Ishikawa (cell line): ENCODE measurements at regions not wholly inside any gene's neighbourhood (a gene's known extent, or its start where the extent isn't known, plus 50 kb on each side); places are given as distances from the start of the nearest gene placed in this dataset.

Experiments used
- EP300 ChIP-seq: IDR thresholded peaks from 2 replicates; pipeline ENCODE4 v1.6.1; 2012; ENCODE audit warnings: borderline replicate concordance
- YY1 ChIP-seq: IDR thresholded peaks from 2 replicates; pipeline ENCODE4 v1.6.1; 2012; ENCODE audit warnings: low read depth
- TF ChIP-seq, protein P1 (sequence below): IDR thresholded peaks from 2 replicates; pipeline ENCODE4 v1.6.1; 2012; ENCODE audit warnings: low read depth, mild to moderate bottlenecking

DNA sequence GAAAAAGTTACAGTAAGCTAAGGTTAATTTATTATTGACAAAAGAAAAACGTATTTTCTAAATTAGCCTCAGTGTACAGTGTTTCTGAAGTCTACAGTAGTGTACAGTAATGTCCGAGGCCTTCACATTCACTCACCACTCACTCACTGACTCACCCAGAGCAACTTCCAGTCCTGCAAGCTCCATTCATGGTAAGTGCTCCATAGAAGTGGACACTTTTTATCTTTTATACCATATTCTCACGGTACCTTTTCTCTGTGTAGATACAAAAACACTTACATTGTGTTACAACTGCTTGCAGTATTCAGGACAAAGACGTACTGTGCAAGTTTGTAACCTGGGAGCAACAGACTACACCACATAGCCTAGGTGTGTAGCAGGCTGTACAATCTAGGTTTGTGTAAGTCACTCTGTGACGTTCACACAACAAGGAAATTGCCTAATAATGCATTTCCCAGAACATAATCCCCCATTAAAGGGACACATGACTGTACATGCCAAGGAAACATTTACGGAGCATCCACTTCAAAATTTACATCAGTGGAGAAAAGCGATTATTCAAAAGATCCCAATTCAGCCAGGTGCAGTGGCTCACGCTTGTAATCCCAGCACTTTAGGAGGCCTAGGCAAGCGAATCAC lies 133.4 kb downstream of the BANF2 start:
- TF ChIP-seq EP300: no peak
- TF ChIP-seq, protein P1, sequence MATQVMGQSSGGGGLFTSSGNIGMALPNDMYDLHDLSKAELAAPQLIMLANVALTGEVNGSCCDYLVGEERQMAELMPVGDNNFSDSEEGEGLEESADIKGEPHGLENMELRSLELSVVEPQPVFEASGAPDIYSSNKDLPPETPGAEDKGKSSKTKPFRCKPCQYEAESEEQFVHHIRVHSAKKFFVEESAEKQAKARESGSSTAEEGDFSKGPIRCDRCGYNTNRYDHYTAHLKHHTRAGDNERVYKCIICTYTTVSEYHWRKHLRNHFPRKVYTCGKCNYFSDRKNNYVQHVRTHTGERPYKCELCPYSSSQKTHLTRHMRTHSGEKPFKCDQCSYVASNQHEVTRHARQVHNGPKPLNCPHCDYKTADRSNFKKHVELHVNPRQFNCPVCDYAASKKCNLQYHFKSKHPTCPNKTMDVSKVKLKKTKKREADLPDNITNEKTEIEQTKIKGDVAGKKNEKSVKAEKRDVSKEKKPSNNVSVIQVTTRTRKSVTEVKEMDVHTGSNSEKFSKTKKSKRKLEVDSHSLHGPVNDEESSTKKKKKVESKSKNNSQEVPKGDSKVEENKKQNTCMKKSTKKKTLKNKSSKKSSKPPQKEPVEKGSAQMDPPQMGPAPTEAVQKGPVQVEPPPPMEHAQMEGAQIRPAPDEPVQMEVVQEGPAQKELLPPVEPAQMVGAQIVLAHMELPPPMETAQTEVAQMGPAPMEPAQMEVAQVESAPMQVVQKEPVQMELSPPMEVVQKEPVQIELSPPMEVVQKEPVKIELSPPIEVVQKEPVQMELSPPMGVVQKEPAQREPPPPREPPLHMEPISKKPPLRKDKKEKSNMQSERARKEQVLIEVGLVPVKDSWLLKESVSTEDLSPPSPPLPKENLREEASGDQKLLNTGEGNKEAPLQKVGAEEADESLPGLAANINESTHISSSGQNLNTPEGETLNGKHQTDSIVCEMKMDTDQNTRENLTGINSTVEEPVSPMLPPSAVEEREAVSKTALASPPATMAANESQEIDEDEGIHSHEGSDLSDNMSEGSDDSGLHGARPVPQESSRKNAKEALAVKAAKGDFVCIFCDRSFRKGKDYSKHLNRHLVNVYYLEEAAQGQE: no peak
- TF ChIP-seq YY1: no peak
